GM12873 (cell line): ENCODE measurements at regions not wholly inside any gene's neighbourhood (a gene's known extent, or its start where the extent isn't known, plus 50 kb on each side); places are given as distances from the start of the nearest gene placed in this dataset.

Experiments
- TF ChIP-seq, protein P1 (sequence below): IDR thresholded peaks from 2 replicates; pipeline ENCODE4 v1.5.1; 2012; ENCODE audit warnings: low read depth, mild to moderate bottlenecking, moderate library complexity, low read length, control low read depth; ENCODE audit not compliant: insufficient read depth; ENCODE audit errors: missing control alignments

DNA sequence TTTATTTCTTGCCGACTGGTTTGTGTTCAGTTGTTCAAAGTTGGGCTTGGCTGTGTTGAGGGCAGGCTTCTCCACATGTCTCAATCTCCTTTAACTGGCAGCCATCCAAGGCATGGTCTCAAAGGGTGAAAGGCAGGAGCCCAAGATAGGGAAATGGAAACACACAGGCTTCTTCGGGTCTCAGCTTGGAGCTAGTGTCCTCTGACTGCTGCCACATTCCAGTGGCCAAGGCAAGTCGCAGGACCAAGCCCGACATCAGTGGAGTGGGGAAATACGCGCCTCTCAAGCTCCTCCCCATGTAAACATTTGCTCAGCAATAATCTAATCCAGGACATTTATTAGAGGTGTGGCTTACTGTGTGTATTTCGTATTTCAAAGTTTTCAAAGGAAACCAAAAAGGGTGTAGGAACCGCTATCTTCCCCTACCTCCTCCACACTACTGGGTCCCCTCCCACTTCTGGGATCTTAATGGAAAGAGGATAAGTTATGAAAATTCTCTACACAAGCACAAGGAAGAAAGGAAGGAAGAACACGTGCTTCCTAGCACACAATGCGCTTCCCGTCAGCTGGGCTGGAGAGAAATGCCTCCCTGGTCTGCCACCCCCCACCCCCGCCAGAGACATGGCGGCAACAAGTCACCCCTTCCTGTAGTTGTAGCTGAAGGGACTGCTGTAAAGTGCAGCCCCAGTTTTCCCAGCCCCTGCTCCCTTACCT, 181.7 kb downstream of the FAM43A start:
- TF ChIP-seq, protein P1, sequence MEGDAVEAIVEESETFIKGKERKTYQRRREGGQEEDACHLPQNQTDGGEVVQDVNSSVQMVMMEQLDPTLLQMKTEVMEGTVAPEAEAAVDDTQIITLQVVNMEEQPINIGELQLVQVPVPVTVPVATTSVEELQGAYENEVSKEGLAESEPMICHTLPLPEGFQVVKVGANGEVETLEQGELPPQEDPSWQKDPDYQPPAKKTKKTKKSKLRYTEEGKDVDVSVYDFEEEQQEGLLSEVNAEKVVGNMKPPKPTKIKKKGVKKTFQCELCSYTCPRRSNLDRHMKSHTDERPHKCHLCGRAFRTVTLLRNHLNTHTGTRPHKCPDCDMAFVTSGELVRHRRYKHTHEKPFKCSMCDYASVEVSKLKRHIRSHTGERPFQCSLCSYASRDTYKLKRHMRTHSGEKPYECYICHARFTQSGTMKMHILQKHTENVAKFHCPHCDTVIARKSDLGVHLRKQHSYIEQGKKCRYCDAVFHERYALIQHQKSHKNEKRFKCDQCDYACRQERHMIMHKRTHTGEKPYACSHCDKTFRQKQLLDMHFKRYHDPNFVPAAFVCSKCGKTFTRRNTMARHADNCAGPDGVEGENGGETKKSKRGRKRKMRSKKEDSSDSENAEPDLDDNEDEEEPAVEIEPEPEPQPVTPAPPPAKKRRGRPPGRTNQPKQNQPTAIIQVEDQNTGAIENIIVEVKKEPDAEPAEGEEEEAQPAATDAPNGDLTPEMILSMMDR: no peak

DNA sequence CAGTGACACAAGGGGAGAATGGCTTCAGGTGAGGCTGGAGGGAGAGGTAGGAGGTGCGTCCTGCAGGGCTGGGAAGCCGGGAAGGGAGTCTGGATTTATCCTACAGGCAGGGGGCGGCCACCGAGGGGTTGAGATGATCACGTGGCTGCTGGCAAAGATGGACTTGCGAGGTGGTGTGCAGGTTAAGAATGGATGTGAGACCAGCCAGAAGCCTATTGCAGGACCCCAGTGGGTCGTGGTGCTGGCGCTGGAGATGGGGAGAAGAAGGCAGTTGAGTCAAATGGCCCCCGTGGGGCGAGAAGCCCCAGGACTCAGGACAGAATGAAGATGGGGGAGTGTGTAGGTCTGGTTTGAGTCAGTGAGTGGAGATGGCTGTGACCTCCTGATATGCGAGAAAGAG, 183.1 kb downstream of the FAM43A start:
- TF ChIP-seq, protein P1: no peak

DNA sequence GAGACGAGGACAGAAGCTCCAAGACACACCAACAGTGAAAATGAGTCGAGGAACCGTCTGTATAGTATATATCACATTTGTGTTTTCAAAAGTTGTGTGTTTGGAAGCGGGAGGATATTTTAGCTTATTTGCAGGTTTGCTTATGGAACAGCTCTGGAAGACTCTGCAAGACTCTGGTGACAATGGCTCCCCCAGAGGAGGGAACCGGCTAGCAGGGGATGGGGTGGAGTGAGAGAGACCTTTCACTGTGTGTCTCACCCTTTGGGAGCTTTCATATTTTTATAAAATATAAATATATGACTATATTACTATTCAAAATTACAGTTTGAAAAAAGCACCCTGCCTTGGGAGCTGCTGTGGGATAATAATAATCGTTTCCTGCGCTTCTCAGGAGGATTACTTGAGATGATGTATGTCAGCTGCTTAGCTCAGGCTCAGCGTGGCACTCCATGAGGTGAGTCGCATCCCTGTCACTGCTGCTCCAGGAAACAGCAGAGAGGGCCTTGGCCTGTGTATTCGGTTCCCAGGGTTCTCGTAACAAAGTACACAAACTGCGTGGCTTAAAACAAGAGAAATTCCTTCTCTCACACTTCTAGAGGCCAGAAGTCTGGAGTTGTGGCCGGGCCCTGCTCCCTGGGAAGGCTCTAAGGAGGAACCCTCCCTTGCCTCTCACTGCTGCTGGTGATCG, 183.9 kb downstream of the FAM43A start:
- TF ChIP-seq, protein P1: no peak

DNA sequence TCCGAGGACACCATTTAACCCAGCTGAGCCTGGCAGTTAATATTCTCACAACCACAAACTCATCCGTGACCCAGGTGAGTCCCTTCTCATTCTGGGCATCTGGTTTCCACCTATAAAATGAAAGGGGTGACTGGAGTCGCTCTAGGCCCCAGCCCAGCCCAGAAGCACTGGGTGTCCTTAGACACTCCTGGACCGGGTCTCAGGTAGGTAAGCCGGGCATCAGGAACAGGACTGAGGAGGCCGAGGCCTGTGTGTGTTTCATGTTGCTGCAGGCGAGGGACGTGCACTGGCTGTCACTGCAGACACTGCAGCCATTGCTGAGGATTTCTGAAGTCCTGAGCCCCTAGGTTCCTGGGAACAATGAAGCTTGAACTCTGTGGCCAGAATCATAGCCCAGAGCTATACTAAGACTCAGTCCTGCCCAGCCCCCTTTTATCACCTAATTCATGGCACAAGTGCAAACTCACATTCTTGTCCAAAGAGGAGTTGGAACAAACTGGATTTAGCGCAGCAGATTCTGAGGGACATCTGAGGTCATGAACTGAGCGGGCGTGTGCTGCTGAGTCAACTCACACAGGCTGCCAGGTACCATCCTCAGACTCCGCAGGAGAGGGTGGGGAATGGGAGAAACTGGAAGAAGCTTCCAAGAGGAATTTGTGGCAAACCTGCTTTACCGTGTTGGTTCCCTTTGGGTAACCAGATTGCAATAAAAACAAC, 184.9 kb downstream of the FAM43A start:
- TF ChIP-seq, protein P1: no peak

DNA sequence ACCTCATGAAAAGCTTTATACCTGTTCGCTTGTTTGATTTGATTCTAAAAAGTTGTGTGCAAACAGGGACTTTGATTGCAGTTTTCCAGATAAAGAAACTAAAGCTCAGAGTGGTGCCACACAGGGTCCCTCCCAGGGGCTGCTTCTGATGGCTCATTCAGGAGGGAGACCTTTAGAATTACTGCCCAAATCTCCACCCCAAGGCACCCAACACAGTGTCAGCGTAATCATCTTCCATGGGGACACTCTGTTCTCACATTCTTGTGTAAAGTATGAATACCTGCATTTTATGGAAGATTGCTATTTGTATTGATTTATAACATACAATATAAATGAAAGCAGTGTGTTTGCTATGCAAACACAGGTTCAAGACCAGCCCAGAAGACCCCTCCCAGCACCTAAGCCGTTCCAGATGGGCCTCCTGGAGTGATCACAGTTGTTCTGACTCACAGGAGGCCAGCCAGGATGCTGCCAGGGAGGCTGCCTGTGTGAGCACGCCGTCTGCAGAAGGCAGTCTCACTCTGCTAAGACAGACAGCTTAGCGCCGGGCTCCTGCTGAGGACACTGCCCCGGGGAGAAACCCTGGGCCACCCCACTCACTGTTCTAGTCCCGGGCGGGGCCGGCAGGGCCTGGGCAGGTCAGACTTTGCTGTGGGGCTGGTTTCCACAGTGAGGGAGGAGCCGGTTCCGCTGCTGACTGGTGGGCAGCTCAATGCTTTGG, 185.6 kb downstream of the FAM43A start:
- TF ChIP-seq, protein P1: no peak

DNA sequence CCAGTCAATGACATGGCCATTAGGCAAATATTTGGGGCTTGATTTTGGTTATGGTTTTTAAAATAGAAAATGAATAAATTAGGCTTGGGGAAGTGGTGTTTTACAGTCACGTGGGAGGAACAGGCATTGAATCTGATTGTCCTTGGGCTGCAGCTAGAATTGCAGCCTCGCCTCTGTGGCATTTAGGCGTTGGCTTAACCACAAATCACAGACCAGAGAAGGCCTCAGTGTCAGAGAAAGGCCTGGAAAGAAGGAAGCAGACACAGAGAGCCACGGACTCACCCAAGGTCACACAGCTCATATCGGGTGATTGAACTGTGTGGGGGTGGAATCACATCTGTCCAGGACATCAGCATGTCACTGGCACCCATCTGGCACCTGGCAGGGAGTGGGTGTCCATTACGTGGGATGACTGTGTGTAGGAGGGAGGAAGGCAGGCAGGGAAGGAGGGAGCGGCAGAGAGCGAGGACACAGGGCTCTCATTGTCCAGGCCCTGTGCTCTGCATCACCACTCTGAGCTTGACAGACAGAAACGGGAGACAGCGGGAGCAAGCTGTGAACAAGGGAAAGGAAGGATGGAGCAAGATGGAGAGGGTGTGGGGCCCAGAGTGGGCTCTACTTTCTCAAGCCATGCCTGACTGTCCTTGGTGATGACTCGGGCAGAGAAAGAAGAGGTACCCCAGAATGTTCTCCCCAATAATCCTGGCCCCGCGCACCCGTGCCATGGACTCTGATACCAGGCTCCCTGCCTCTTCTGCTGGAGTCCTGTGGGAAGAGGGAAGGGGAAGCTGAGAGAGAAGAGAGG, 186.4 kb downstream of the FAM43A start:
- TF ChIP-seq, protein P1: no peak
